ENCODE measurements at regions not wholly inside any gene's neighbourhood (a gene's known extent, or its start where the extent isn't known, plus 50 kb on each side); places are given as distances from the start of the nearest gene placed in this dataset.

- TF ChIP-seq CTCF (IDR thresholded peaks at IDR 0.05), result no peak
- TF ChIP-seq POLR2A (IDR thresholded peaks at IDR 0.05), result no peak
- TF ChIP-seq EP300 (IDR thresholded peaks at IDR 0.05; ENCODE audit: low read depth), result no peak
Measured at GRCh38 chr18:27645929-27646328, 460.8 kb upstream of the CHST9 start.
